PC-3 (cell line): ENCODE measurements at regions not wholly inside any gene's neighbourhood (a gene's known extent, or its start where the extent isn't known, plus 50 kb on each side); places are given as distances from the start of the nearest gene placed in this dataset.

Experiments
- ATAC-seq: fragments of 200-7000 bp; cut with Tn5 transposase; 2 replicates; pipeline ENCODE4 v1.9.1; 2020; ENCODE audit warnings: mild to moderate bottlenecking, moderate library complexity
- BruUV-seq: library from RNA; stranded (reverse); fragments of 400-500 nt; replicated peaks from 2 replicates; lab custom pipeline; 2021; lab: Mats Ljungman, UMichigan
- CTCF ChIA-PET: fragments of 300-600 bp; sonication (Branson Sonifier 250); formaldehyde crosslinking; loops from one replicate; lab custom pipeline; 2022; ENCODE audit warnings: antibody characterized with exemption; lab: Charles Lee
- POLR2A ChIA-PET: fragments of 300-600 bp; sonication (Branson Sonifier 250); formaldehyde crosslinking; loops from one replicate; lab custom pipeline; 2022; ENCODE audit warnings: antibody characterized with exemption; ENCODE audit not compliant: unreplicated experiment; lab: Charles Lee
- DNase-seq: peaks from one replicate; pipeline ENCODE4 v3.0.0-alpha.2; 2015
- H2AFZ ChIP-seq: fragments of 300-600 bp; sonication (generic); 2 replicates; pipeline ENCODE4 v1.6.0; 2016; ENCODE audit warnings: antibody characterized with exemption, low read length
- H3F3A ChIP-seq: fragments of 300-600 bp; sonication (generic); one replicate; pipeline ENCODE4 v1.6.0; 2017; ENCODE audit warnings: antibody characterized with exemption, low read length, control low read depth, mild to moderate bottlenecking; ENCODE audit not compliant: unreplicated experiment
- H3K27ac ChIP-seq: fragments of 300-600 bp; sonication (generic); 2 replicates; pipeline ENCODE4 v1.5.1; 2016; ENCODE audit warnings: mild to moderate bottlenecking, low read length
- H3K27me3 ChIP-seq: fragments of 300-600 bp; sonication (generic); 2 replicates; pipeline ENCODE4 v1.6.1; 2016; ENCODE audit warnings: low read length, mixed read lengths
- H3K36me3 ChIP-seq: fragments of 300-600 bp; sonication (generic); 2 replicates; pipeline ENCODE4 v1.6.1; 2016; ENCODE audit warnings: low read depth, mixed run types, low read length, mixed read lengths
- H3K4me1 ChIP-seq: fragments of 300-600 bp; sonication (generic); 2 replicates; pipeline ENCODE4 v1.5.1; 2016; ENCODE audit warnings: low read length; ENCODE audit not compliant: insufficient read depth
- H3K4me2 ChIP-seq: fragments of 300-600 bp; sonication (generic); 2 replicates; pipeline ENCODE4 v1.6.0; 2016; ENCODE audit warnings: low read length
- H3K4me3 ChIP-seq: fragments of 300-600 bp; sonication (generic); 2 replicates; pipeline ENCODE4 v1.5.1; 2016; ENCODE audit warnings: mild to moderate bottlenecking, low read length, mixed read lengths
- H3K79me2 ChIP-seq: fragments of 300-600 bp; sonication (generic); 2 replicates; pipeline ENCODE4 v1.6.1; 2017; ENCODE audit warnings: low read length, mixed read lengths
- H3K9ac ChIP-seq: fragments of 300-600 bp; sonication (generic); 2 replicates; pipeline ENCODE4 v1.6.0; 2016; ENCODE audit warnings: mild to moderate bottlenecking, low read length
- H3K9me2 ChIP-seq: fragments of 300-600 bp; sonication (generic); replicated peaks from 2 replicates; pipeline ENCODE4 v1.6.1; 2016; ENCODE audit warnings: mixed run types, low read length, mixed read lengths
- H3K9me3 ChIP-seq: fragments of 300-600 bp; sonication (generic); 2 replicates; pipeline ENCODE4 v1.6.1; 2016; ENCODE audit warnings: low read length, mixed read lengths
- H4K20me1 ChIP-seq: fragments of 300-600 bp; sonication (generic); 2 replicates; pipeline ENCODE4 v1.6.1; 2016; ENCODE audit warnings: low read length, mixed read lengths
- CTCF ChIP-seq: fragments of 300-600 bp; sonication (generic); conservative IDR thresholded peaks from 2 replicates; pipeline ENCODE4 v1.5.1; 2017; ENCODE audit warnings: antibody characterized with exemption, low read depth, mild to moderate bottlenecking, low read length
- EZH2 ChIP-seq: fragments of 300-600 bp; sonication (generic); IDR thresholded peaks from one replicate; pipeline ENCODE4 v1.6.1; 2017; ENCODE audit warnings: antibody characterized with exemption, mild to moderate bottlenecking, low read length; ENCODE audit not compliant: unreplicated experiment
- EZH2phosphoT487 ChIP-seq: fragments of 300-600 bp; sonication (generic); IDR thresholded peaks from 2 replicates; pipeline ENCODE4 v1.6.1; 2018; ENCODE audit warnings: mild to moderate bottlenecking, antibody characterized with exemption, low read length, borderline replicate concordance
- intact Hi-C: fragments of 100-400 bp; cut with micrococcal nuclease; formaldehyde crosslinking; loops from 2 replicates; pipeline ENCODE4 v1.9.0; 2023

- Histone ChIP-seq H3K4me1 (no peaks in the 10 kb centered on the region), H3K9me3 (no peaks in the 10 kb centered on the region), H3K9ac (no peak overlapping the region), H3K27me3 (no peaks in the 10 kb centered on the region), H3F3A (no peaks in the 10 kb centered on the region), H3K79me2 (no peaks in the 10 kb centered on the region), H3K27ac (no peak overlapping the region), H4K20me1 (no peaks in the 10 kb centered on the region), H3K36me3 (no peaks in the 10 kb centered on the region), H3K4me3 (no peak overlapping the region), H2AFZ (no peak overlapping the region), H3K9me2 (no peaks in the 10 kb centered on the region), H3K4me2 (no peak overlapping the region)
- ATAC-seq (no peak), DNase-seq (no peak)
- ChIA-PET POLR2A (no interaction called here), CTCF (no interaction called here)
- TF ChIP-seq EZH2 (no peak), CTCF (no peak), EZH2phosphoT487 (no peak)
- intact Hi-C loops: no loop called here
- BruUV-seq: no TSS peak
Measured at GRCh38 chr14:85146779-85147178, 383.2 kb upstream of the FLRT2 start.

DNA sequence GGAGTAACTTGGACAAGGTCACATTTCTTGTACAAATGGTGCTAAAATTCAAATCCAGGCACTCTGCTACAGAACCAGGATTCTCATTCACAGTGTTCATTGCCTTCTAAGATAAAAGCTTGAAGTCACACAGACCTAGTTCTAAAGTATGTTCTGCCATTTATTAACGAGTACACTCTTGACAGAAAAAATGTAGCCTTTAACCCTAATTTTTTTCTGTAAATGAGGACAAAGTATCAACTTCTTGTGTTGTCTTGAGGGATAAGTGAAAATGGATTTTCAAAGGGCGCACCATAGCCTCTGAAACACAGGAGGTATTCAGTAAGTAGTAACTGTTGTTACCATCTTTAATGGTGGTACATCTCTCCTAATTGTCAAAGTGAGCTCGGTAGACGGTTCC is 379.8 kb upstream of the FLRT2 start:
- CTCF ChIA-PET: no interaction called here
- H3K79me2 ChIP-seq: no peaks in the 10 kb centered on the region
- intact Hi-C loops: no loop called here

More for the DNA sequence above, 379.8 kb upstream of the FLRT2 start:
- Histone ChIP-seq H3K4me2 (no peak overlapping the region), H4K20me1 (no peaks in the 10 kb centered on the region), H3K9me2 (no peaks in the 10 kb centered on the region), H3K36me3 (no peaks in the 10 kb centered on the region), H3K9ac (no peak overlapping the region), H3K4me3 (no peak overlapping the region), H2AFZ (no peak overlapping the region), H3K27ac (no peak overlapping the region), H3K27me3 (no peaks in the 10 kb centered on the region), H3K9me3 (no peaks in the 10 kb centered on the region), H3K4me1 (no peaks in the 10 kb centered on the region), H3F3A (no peaks in the 10 kb centered on the region)
- BruUV-seq: no TSS peak
- TF ChIP-seq EZH2phosphoT487: no peak
- TF ChIP-seq CTCF: no peak
- TF ChIP-seq EZH2: no peak
- no peak for ATAC-seq
- DNase-seq: no peak
- POLR2A ChIA-PET: no interaction called here
